Activated B cell treated with CpG ODN at 0.5 μM for 24 hours (primary cell): ENCODE measurements at regions not wholly inside any gene's neighbourhood (a gene's known extent, or its start where the extent isn't known, plus 50 kb on each side); places are given as distances from the start of the nearest gene placed in this dataset.
"Not testable (repeated sequence)": the region's sequence is repeated elsewhere in the genome, so short reads cannot be mapped to it uniquely, and the experiment has no call there.

Experiments used
- ATAC-seq: fragments of 200-7000 bp; cut with Tn5 transposase; one replicate; pipeline ENCODE4 v1.10.0; 2021; ENCODE audit warnings: low read depth, mild to moderate bottlenecking, moderate library complexity
- CTCF ChIA-PET: fragments of 350-600 bp; sonication (Branson Sonifier 250); formaldehyde crosslinking; loops from one replicate; lab custom pipeline; 2021; ENCODE audit warnings: antibody characterized with exemption; lab: Charles Lee
- POLR2A ChIA-PET: fragments of 350-600 bp; sonication (Branson Sonifier 250); formaldehyde crosslinking; loops from one replicate; lab custom pipeline; 2021; ENCODE audit warnings: antibody characterized with exemption; lab: Charles Lee
- DNase-seq: peaks from one replicate; pipeline ENCODE4 v3.0.0; 2022
- H3K27ac Mint-ChIP-seq: one replicate; pipeline ENCODE4 v1.8.0; 2020; ENCODE audit warnings: mixed read lengths
- H3K27me3 Mint-ChIP-seq: one replicate; pipeline ENCODE4 v1.8.0; 2021; ENCODE audit warnings: mixed read lengths
- H3K36me3 Mint-ChIP-seq: one replicate; pipeline ENCODE4 v1.8.0; 2021; ENCODE audit warnings: low read depth, mixed read lengths
- H3K4me1 Mint-ChIP-seq: one replicate; pipeline ENCODE4 v1.8.0; 2021; ENCODE audit warnings: mixed read lengths
- H3K4me3 Mint-ChIP-seq: one replicate; pipeline ENCODE4 v1.8.0; 2020; ENCODE audit warnings: mild to moderate bottlenecking, mixed read lengths
- H3K9me3 Mint-ChIP-seq: one replicate; pipeline ENCODE4 v1.8.0; 2020; ENCODE audit warnings: mixed read lengths
- intact Hi-C: fragments of 100-400 bp; cut with micrococcal nuclease; formaldehyde crosslinking; loops from one replicate; pipeline ENCODE4 v1.15.1; 2024
- TF ChIP-seq, protein P1 (sequence below): fragments of 200-600 bp; IDR thresholded peaks from one replicate; pipeline ENCODE4 v1.8.0; 2022; ENCODE audit warnings: antibody characterized with exemption, mild to moderate bottlenecking

DNA sequence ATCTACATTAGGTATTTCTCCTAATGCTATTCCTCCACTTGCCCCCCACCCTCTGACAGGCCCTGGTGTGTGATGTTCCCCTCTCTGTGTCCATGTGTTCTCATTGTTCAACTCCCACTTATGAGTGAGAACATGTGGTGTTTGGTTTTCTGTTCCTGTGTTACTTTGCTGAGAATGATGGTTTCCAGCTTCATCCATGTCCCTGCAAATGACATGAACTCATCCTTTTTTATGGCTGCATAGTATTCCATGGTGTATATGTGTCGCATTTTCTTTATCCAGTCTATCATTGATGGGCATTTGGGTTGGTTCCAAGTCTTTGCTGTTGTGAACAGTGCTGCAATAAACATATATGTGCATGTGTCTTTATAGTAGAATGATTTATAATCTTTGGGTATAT lies 50.6 kb upstream of the GRHL3 start:
- ATAC-seq, H3K4me1 Mint-ChIP-seq, H3K4me3 Mint-ChIP-seq, intact Hi-C loops, POLR2A ChIA-PET, H3K36me3 Mint-ChIP-seq, H3K27ac Mint-ChIP-seq, H3K9me3 Mint-ChIP-seq, CTCF ChIA-PET, DNase-seq: not testable (repeated sequence)
- H3K27me3 Mint-ChIP-seq, result peaks cover 23% of the 10 kb centered on the region

DNA sequence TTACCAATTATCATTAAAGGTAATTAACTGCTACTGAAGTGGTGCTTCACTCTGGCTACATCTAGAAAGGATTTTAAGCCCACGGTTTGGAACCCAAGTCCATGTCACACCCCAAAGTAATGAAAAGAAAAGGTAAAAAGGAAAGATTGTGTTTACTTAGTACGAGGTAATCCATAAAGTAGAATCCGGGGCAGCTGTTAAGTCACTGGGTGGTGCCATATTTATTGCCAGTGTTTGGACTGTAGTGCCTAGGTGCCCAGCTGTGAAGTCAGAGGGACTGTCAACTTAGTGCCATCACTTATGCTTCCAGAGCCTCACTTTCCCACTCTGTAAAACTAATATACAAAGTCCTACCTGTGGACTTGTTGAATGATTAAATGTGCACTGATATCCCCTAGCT lies 52.2 kb upstream of the GRHL3 start:
- TF ChIP-seq, protein P1, sequence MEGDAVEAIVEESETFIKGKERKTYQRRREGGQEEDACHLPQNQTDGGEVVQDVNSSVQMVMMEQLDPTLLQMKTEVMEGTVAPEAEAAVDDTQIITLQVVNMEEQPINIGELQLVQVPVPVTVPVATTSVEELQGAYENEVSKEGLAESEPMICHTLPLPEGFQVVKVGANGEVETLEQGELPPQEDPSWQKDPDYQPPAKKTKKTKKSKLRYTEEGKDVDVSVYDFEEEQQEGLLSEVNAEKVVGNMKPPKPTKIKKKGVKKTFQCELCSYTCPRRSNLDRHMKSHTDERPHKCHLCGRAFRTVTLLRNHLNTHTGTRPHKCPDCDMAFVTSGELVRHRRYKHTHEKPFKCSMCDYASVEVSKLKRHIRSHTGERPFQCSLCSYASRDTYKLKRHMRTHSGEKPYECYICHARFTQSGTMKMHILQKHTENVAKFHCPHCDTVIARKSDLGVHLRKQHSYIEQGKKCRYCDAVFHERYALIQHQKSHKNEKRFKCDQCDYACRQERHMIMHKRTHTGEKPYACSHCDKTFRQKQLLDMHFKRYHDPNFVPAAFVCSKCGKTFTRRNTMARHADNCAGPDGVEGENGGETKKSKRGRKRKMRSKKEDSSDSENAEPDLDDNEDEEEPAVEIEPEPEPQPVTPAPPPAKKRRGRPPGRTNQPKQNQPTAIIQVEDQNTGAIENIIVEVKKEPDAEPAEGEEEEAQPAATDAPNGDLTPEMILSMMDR, result no peak

DNA sequence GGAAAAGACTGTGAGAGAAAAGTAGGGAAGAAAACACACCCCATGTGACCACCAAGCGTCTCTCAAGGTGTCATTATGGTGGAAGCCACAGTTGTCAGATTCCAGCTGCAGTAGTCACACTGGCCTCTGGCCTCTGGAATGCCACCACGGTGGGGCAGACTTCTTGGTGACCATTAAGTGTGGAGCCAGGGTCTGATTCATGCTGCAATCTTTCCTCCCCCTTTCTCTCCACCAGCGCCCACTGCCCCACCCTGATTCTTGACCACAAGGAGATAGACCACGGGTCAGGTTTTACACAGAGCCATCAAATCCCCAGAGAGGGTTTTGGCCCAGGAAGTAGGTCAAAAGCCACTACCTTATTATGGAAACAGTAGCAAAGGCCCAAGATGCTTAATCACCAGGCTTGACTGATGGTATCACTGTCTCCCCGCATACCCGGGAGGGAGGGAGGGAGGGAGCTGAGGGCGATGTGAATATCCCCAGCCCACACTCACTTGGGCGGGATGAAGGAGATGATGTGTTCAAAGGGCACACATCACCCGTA lies 52.7 kb upstream of the GRHL3 start:
- CTCF ChIA-PET, result no interaction called here

More for the DNA sequence above, 52.2 kb upstream of the GRHL3 start:
- Mint-ChIP-seq H3K36me3 (no peaks in the 10 kb centered on the region), H3K4me1 (no peaks in the 10 kb centered on the region), H3K4me3 (no peak overlapping the region), H3K27ac (no peak overlapping the region), H3K27me3 (peaks cover 10% of the 10 kb centered on the region), H3K9me3 (peaks cover 4% of the 10 kb centered on the region)
- no peak for ATAC-seq
- ChIA-PET POLR2A (no interaction called here), CTCF (no interaction called here)
- DNase-seq, result no peak
- intact Hi-C loops, result no loop called here

DNA sequence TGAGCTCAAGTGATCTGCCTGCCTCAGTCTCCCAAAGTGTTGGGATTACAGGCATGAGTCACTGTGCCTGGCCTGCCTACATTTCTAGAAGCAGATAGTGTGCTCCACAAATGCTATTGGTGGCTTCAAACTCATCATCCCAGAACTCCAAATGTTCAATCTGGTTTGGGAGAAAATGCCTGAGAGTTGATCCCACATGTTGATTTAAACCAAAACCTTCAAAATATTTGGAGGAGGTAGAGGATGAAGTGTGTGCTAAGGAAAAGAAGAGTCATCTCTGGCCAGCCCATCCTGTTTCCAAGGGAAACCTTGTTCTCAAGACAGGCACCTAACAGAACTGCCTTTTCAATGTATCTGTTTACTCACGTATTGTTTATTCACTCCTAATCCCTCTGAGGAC lies 55.4 kb upstream of the GRHL3 start:
- no peaks in the 10 kb centered on the region for H3K36me3 Mint-ChIP-seq
- DNase-seq (no peak), ATAC-seq (no peak)
- TF ChIP-seq, protein P1, result no peak
- ChIA-PET POLR2A (no interaction called here), CTCF (no interaction called here)
- no peak overlapping the region for H3K27ac Mint-ChIP-seq
- H3K9me3 Mint-ChIP-seq, result peaks cover 3% of the 10 kb centered on the region
- intact Hi-C loops, result no loop called here
- H3K4me1 Mint-ChIP-seq, result no peaks in the 10 kb centered on the region
- H3K27me3 Mint-ChIP-seq, result no peaks in the 10 kb centered on the region
- H3K4me3 Mint-ChIP-seq, result no peak overlapping the region

More for the DNA sequence above, 52.7 kb upstream of the GRHL3 start:
- intact Hi-C loops, result no loop called here
- Mint-ChIP-seq H3K4me3 (no peak overlapping the region), H3K27me3 (peaks cover 7% of the 10 kb centered on the region), H3K4me1 (no peaks in the 10 kb centered on the region), H3K36me3 (no peaks in the 10 kb centered on the region), H3K27ac (no peak overlapping the region), H3K9me3 (peaks cover 4% of the 10 kb centered on the region)
- POLR2A ChIA-PET, result no interaction called here
- DNase-seq (no peak), ATAC-seq (no peak)
- TF ChIP-seq, protein P1, result no peak

DNA sequence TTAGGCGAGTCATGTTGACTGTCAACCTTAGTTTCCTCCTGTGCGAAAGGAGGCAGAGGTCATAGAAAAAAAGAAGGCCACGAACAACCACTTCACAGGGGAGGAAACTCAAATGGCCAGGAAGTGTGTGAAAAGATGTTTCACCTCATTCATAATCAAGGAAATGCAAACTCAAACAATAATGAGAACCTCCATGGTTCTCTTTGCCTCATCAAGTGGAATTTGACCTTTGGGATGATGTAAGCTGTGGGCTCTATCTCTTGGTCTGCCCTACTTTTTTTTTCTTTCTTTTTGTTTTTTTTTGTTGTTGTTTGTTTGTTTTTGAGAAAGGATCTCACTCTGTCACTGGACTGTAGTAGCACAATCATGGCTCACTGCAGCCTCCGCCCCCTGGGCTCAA lies 55.9 kb upstream of the GRHL3 start:
- DNase-seq (no peak), ATAC-seq (no peak)
- Mint-ChIP-seq H3K27ac (no peak overlapping the region), H3K4me1 (no peaks in the 10 kb centered on the region), H3K36me3 (no peaks in the 10 kb centered on the region), H3K27me3 (no peaks in the 10 kb centered on the region), H3K4me3 (no peak overlapping the region), H3K9me3 (peaks cover 3% of the 10 kb centered on the region)
- ChIA-PET CTCF (interaction anchor here (1.0 kb wide), 1 partner anchor 128 kb away, joined by 3 read pairs; no protein-coding TSS in a partner anchor), POLR2A (no interaction called here)
- intact Hi-C loops, result no loop called here
- TF ChIP-seq, protein P1, result no peak

DNA sequence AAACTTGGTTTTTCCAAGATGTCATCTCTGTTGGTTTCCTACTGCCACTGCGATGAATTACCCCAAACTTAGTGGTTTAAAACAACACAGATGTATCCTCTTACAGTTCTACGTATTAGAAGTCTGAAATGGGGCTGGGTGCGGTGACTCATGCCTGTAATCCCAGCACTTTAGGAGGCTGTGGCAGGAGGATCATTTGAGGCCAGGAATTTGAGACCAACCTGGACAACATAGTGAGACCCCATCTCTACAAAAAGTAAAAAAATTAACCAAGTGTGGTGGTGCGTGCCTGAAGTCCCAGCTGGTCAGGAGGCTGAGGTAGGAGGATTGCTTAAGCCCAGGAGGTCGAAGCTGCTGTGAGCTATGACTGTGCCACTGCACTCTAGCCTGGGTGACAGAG lies 57.2 kb upstream of the GRHL3 start:
- Mint-ChIP-seq H3K9me3 (peaks cover 3% of the 10 kb centered on the region), H3K36me3 (no peaks in the 10 kb centered on the region), H3K27me3 (peaks cover 2% of the 10 kb centered on the region), H3K4me3 (no peak overlapping the region), H3K4me1 (no peaks in the 10 kb centered on the region), H3K27ac (no peak overlapping the region)
- CTCF ChIA-PET, result interaction anchor here (1.0 kb wide), 1 partner anchor 129 kb away, joined by 3 read pairs; no protein-coding TSS in a partner anchor
- TF ChIP-seq, protein P1, result no peak
- DNase-seq (no peak), ATAC-seq (no peak)
- POLR2A ChIA-PET, result no interaction called here
- intact Hi-C loops, result no loop called here
